KOPT-K1 (cell line): ENCODE measurements at regions not wholly inside any gene's neighbourhood (a gene's known extent, or its start where the extent isn't known, plus 50 kb on each side); places are given as distances from the start of the nearest gene placed in this dataset.

Source experiments
- H3K27ac ChIP-seq: fragments of 200-600 bp; sonication (generic); 2 replicates; pipeline ENCODE4 v1.5.1; 2016; ENCODE audit warnings: antibody characterized with exemption, mild to moderate bottlenecking, low read depth, low read length; ENCODE audit not compliant: poor library complexity, severe bottlenecking
- H3K36me3 ChIP-seq: fragments of 200-600 bp; sonication (generic); 2 replicates; pipeline ENCODE4 v1.5.1; 2017; ENCODE audit warnings: antibody characterized with exemption, mild to moderate bottlenecking, low read length, moderate library complexity; ENCODE audit not compliant: insufficient read depth
- H3K9me3 ChIP-seq: fragments of 200-600 bp; sonication (generic); 2 replicates; pipeline ENCODE4 v1.5.1; 2017; ENCODE audit warnings: antibody characterized with exemption, low read length, mild to moderate bottlenecking; ENCODE audit not compliant: insufficient read depth, poor library complexity, severe bottlenecking

GRCh38 chr4:123046096-123046495 is 123.7 kb upstream of the NUDT6 start:
- H3K9me3 ChIP-seq, result peaks cover 70% of the 10 kb centered on the region
- H3K36me3 ChIP-seq, result peaks cover 28% of the 10 kb centered on the region

DNA sequence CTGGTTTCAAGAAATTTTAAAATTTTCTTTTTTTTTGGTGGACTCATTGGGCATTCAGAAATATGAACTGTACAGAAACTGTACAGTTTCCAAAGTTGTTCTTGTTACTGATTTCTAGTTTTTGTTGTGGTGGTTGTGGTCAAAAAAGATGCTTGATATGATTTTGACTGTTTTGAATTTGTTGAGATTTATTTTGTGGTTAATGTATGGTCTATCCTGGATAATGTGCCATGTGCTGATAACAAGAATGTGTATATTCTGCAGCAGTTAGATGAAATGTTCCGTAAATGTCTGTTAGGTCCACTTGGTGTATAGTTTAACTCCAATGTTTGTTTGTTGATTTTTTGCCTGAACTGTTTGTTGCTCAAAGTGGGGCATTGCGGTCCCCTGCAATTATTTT is 127.6 kb upstream of the NUDT6 start:
- Histone ChIP-seq H3K9me3 (peaks cover 64% of the 10 kb centered on the region), H3K36me3 (peaks cover 27% of the 10 kb centered on the region; the same call in 1 of the 2 replicates), H3K27ac (no peak overlapping the region)

More at GRCh38 chr4:123046096-123046495, 123.7 kb upstream of the NUDT6 start:
- H3K27ac ChIP-seq, result no peak overlapping the region

DNA sequence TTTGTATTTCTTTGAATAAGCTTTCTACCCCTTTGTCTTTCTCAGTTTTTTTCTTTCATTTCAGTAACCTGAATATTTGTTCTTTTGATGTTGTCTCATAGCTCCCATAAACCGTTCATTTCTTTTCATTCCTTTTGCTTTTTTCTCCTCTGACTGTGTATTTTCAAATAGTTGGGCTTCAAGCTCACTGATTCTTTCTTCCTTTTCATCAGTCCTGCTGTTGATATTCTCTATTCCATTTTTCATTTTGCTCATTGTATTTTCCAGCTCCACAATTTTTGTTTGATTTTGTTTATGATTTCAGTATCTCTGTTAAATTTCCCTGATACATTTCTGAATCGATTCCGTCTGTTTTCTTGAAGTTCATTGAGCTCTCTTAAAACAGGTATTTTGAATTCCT is 129.6 kb upstream of the NUDT6 start:
- no peak overlapping the region for H3K27ac ChIP-seq
- peaks cover 61% of the 10 kb centered on the region for H3K9me3 ChIP-seq
- H3K36me3 ChIP-seq, result peaks cover 20% of the 10 kb centered on the region; the same call in 1 of the 2 replicates

DNA sequence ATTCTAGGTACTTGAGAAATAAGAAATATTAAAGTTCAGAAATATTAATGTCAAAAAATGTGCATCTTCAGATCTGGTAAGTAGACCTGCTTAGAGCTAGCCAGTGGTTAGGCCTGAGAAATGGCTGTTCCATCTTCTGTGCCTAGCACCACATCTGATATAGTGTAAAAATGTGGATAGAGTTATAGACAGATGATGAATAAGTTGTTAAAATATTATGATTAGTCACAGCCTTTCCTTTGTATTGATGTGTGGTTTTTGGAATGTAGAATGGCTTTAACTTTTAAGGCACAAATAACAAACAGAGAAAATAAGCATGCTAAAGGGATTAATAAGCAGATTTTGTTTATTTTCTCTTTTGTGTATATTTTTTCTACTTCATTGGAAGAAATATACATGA is 133.5 kb upstream of the NUDT6 start:
- Histone ChIP-seq H3K36me3 (peaks cover 35% of the 10 kb centered on the region; the same call in 1 of the 2 replicates), H3K9me3 (peaks cover 37% of the 10 kb centered on the region), H3K27ac (no peak overlapping the region)

DNA sequence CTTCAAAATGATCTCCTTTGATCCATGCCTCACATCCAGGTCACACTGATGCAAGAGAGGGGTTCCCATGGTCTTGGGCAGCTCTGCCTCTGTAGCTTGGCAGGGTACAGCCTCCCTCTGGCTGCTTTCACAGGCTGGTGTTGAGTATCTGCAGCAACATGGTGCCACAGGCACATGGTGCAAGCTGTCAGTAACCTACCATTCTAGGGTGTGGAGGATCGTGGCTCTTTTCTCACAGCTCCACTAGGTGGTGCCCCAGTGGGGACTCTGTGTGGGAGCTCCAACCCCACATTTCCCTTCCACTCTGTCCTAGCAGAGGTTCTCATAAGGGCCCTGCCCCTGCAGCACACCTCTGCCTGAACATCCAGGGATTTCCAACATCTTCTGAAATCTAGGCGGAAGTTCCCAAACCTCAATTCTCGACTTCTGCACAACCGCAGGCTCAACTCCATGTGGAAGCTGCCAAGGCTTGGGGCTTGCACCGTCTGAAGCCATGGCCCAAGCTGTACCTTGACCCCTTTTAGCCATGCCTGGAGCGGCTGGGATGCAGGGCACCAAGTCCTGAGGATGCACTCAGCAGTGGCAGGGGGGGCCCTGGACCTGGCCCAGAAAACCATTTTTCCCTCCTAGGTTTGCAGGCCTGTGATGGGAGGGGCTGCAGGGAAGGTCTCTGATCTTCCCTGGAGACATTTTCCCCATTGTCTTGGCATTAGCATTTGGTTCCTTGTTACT is 137.8 kb upstream of the NUDT6 start:
- H3K27ac ChIP-seq, result no peak overlapping the region
- peaks cover 10% of the 10 kb centered on the region for H3K9me3 ChIP-seq
- H3K36me3 ChIP-seq, result peaks cover 22% of the 10 kb centered on the region; the same call in 1 of the 2 replicates

GRCh38 chr4:123064390-123064789 is 142.0 kb upstream of the NUDT6 start:
- Histone ChIP-seq H3K27ac (no peak overlapping the region), H3K36me3 (peaks cover 17% of the 10 kb centered on the region; the same call in 1 of the 2 replicates), H3K9me3 (peaks cover 8% of the 10 kb centered on the region)

DNA sequence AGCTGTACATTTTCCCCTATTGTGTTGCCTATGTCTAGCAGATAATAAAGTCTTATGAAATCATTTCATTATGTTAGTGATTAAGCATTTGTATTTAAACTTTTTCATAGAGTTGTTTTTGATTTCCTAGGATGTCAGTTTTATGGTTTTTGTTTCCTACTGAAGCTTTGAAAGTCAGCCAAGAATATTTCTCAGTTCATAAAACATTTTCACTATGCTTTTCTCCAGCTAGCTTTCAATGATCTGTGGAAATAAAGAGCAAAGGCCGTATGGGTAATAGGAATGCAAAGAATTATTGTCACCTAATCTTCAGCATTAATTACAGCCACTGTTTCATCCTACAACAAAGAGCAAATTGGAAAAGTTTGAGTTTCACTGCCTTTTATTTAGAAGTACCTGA is 145.7 kb upstream of the NUDT6 start:
- no peaks in the 10 kb centered on the region for H3K9me3 ChIP-seq
- no peak overlapping the region for H3K27ac ChIP-seq
- H3K36me3 ChIP-seq, result no peaks in the 10 kb centered on the region

DNA sequence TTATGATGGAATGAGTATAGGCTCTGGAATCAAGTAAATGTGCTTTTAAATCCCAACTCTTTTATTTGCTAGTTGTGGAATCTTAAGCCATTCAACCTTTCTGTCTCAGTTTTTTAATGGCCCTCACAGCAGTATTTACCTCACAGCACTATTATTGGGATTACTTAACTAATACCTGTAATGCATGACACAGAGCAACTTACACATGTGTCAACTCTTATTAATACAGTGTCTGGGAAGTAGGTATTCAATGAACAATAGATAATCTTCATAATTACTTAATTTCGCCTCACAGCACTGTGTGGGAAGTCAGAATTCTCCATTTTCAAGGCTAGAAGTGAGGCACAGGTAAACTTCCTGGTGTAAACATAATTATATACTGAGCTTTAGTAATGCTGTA is 149.7 kb upstream of the NUDT6 start:
- no peak overlapping the region for H3K27ac ChIP-seq
- H3K9me3 ChIP-seq, result no peaks in the 10 kb centered on the region
- no peaks in the 10 kb centered on the region for H3K36me3 ChIP-seq

DNA sequence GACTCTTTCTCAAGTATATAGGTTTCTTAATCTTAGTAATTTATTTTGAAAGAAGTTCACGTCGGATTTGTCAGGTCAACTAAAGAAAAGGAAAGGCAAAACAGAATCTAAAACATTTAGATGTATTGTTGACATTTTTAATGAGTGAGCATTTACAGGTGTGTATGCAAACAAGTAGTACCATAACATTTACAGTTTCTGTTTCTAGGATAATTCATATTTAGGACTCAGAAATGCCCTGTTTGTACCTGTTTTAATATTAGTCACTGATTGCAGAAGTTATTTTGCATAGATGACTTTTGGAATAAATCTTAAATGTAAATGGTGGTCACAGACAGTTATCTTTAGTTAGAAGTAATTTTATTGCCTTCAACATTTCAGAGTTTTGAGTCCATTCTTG is 151.3 kb upstream of the NUDT6 start:
- Histone ChIP-seq H3K27ac (no peak overlapping the region), H3K9me3 (no peaks in the 10 kb centered on the region), H3K36me3 (no peaks in the 10 kb centered on the region)

DNA sequence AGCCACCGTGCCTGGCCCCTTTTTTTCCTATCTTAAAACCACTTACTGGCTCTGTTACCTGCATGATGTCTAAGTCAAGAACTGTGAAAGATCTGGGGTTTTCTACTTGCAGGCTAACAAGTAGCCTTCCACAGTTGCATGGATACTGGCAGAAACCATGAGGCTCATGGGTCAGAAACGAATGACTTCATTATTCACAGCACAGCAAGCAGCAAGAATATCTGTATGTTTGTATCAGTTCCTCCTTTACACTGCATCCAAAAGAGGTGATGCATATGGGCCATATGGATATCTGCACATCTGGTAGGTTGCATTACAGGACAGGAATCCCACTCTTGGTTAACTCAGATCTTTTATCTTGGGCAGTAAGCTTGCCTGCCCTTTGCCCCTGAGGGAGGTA is 154.9 kb upstream of the NUDT6 start:
- Histone ChIP-seq H3K27ac (no peak overlapping the region), H3K36me3 (no peaks in the 10 kb centered on the region), H3K9me3 (no peaks in the 10 kb centered on the region)

DNA sequence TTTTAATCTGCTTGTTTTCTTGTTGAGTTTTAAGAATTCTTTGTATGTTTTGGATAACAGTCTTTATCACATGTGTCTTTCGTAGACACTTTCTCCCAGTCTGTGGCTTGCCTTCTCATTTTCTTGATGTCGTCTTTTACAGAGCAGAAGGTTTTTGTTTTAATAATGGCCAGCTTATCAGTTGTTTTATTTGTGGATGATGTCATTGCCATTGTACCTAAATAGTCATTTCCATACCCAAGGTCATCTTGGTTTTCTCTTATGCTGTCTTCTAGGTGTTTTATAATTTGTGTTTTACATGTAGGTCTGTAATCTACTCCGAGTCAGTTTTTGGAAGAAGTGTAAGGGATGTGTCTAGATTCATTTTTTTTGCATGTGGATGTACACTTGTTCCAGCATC is 159.6 kb upstream of the NUDT6 start:
- no peaks in the 10 kb centered on the region; the same call in 1 of the 2 replicates for H3K36me3 ChIP-seq
- H3K27ac ChIP-seq, result no peak overlapping the region
- no peaks in the 10 kb centered on the region for H3K9me3 ChIP-seq

GRCh38 chr4:123083646-123084045 is 161.2 kb upstream of the NUDT6 start:
- Histone ChIP-seq H3K36me3 (no peaks in the 10 kb centered on the region; the same call in 1 of the 2 replicates), H3K27ac (no peak overlapping the region)

GRCh38 chr4:123088501-123088900 is 166.1 kb upstream of the NUDT6 start:
- peaks cover 20% of the 10 kb centered on the region for H3K36me3 ChIP-seq
- no peak overlapping the region for H3K27ac ChIP-seq
- H3K9me3 ChIP-seq, result peaks cover 5% of the 10 kb centered on the region

More at GRCh38 chr4:123083646-123084045, 161.2 kb upstream of the NUDT6 start:
- no peaks in the 10 kb centered on the region for H3K9me3 ChIP-seq

DNA sequence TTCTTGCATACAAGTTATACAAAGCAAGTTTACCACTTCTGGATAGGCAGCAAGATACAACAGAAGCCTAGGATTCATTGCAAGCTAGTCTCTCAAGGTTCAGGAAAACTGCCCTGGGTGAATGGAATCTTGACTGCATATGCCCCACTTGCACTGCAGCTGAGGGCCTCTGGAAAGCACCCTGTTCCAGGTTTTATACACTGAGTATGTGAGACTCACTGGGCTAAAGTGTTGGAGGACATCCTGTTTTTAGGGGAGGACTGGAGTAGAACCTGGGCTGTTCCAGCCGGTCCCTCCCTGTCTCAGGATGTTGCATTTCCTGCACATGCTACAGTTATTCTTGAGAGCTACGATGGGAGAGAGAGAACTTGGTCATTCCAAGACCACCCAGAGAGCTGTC is 168.5 kb upstream of the NUDT6 start:
- no peak overlapping the region for H3K27ac ChIP-seq
- H3K36me3 ChIP-seq, result peaks cover 24% of the 10 kb centered on the region
- H3K9me3 ChIP-seq, result peaks cover 5% of the 10 kb centered on the region

DNA sequence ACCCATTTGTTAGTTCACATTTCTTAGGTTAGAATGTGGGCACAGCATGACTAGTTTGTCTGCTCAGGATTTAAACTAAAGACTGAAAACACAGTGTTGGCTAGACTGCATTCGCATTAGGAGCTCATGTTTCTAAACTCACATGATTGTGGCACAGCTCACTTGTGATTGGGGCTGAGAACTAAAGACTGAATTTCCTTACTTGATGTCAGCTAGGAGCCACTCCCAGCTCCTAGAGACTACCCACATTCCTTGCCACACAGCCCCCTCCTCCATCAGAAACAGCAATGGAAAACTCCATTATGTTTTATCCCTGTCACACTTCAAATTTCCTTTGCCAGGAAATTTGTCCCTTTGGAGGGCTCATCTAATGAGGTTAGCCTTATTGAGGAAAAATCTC is 170.2 kb upstream of the NUDT6 start:
- Histone ChIP-seq H3K27ac (no peak overlapping the region), H3K36me3 (peaks cover 24% of the 10 kb centered on the region), H3K9me3 (peaks cover 5% of the 10 kb centered on the region)

DNA sequence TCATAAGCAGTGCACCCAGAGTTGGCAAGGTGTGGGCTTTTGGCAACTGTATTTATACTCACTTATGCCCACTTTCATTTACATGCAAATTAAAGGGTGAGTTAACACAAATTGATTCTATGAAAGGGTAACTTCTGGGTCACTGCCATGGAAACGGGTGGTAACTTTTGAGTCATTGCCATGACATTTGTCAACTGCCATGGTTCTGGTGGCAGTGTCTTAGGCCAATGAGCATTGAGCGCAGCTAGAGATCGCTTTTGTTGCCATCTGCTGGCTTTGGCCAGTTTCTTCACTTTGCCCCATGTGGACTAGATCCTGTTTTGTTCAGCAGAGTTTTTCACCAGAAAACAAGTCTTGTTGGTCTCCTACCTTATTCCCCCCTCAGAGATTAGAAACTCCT is 170.8 kb upstream of the NUDT6 start:
- no peak overlapping the region for H3K27ac ChIP-seq
- peaks cover 5% of the 10 kb centered on the region for H3K9me3 ChIP-seq
- H3K36me3 ChIP-seq, result peaks cover 24% of the 10 kb centered on the region
